Stimulated activated naive CD4-positive, alpha-beta T cell treated with Interleukin-2 at 50 U/mL for 16 hours (primary cell): ENCODE measurements at regions not wholly inside any gene's neighbourhood (a gene's known extent, or its start where the extent isn't known, plus 50 kb on each side); places are given as distances from the start of the nearest gene placed in this dataset.
"Not testable (repeated sequence)": the region's sequence is repeated elsewhere in the genome, so short reads cannot be mapped to it uniquely, and the experiment has no call there.

Source experiments
- DNase-seq: peaks from one replicate; lab custom pipeline; 2025; lab: John Stamatoyannopoulos, UW

- peak; percentile 87 for DNase-seq
Measured at GRCh38 chr1:121519042-121519755, 334.4 kb downstream of the SRGAP2C start.

- DNase-seq = peak; percentile 30
Measured at GRCh38 chr1:121519756-121520286, 335.0 kb downstream of the SRGAP2C start.

- DNase-seq = no peak
Measured at GRCh38 chr1:121522061-121522759, 337.4 kb downstream of the SRGAP2C start.

- not testable (repeated sequence) for DNase-seq
Measured at GRCh38 chr1:121523112-121523511, 338.3 kb downstream of the SRGAP2C start.

GRCh38 chr1:121525355-121525754, 340.6 kb downstream of the SRGAP2C start:
- no peak for DNase-seq

GRCh38 chr1:121528958-121529357, 344.2 kb downstream of the SRGAP2C start:
- not testable (repeated sequence) for DNase-seq

GRCh38 chr1:121530026-121530425, 345.3 kb downstream of the SRGAP2C start:
- DNase-seq = not testable (repeated sequence)

GRCh38 chr1:121531747-121532146, 347.0 kb downstream of the SRGAP2C start:
- DNase-seq = not testable (repeated sequence)

GRCh38 chr1:121538148-121538547, 353.4 kb downstream of the SRGAP2C start:
- DNase-seq = not testable (repeated sequence)

- DNase-seq = no peak
Measured at GRCh38 chr1:121538943-121539575, 354.3 kb downstream of the SRGAP2C start.

GRCh38 chr1:121543988-121544387, 359.2 kb downstream of the SRGAP2C start:
- DNase-seq = not testable (repeated sequence)

- no peak for DNase-seq
Measured at GRCh38 chr1:121544500-121544899, 359.7 kb downstream of the SRGAP2C start.

GRCh38 chr1:121545899-121546298, 361.1 kb downstream of the SRGAP2C start:
- DNase-seq = not testable (repeated sequence)

- DNase-seq = no peak
Measured at GRCh38 chr1:121546830-121547591, 362.2 kb downstream of the SRGAP2C start.

GRCh38 chr1:121547726-121548125, 363.0 kb downstream of the SRGAP2C start:
- DNase-seq = not testable (repeated sequence)

- DNase-seq = not testable (repeated sequence)
Measured at GRCh38 chr1:121550817-121551216, 366.0 kb downstream of the SRGAP2C start.

GRCh38 chr1:121551491-121551890, 366.7 kb downstream of the SRGAP2C start:
- DNase-seq = not testable (repeated sequence)

GRCh38 chr1:121556560-121556959, 371.8 kb downstream of the SRGAP2C start:
- DNase-seq = not testable (repeated sequence)

GRCh38 chr1:121558034-121558433, 373.3 kb downstream of the SRGAP2C start:
- DNase-seq = not testable (repeated sequence)

GRCh38 chr1:121558514-121558913, 373.7 kb downstream of the SRGAP2C start:
- DNase-seq = no peak

- DNase-seq = no peak
Measured at GRCh38 chr1:121566346-121566745, 381.6 kb downstream of the SRGAP2C start.

- no peak for DNase-seq
Measured at GRCh38 chr1:121569428-121569827, 384.7 kb downstream of the SRGAP2C start.
